OCI-LY1 (cell line): ENCODE measurements at regions not wholly inside any gene's neighbourhood (a gene's known extent, or its start where the extent isn't known, plus 50 kb on each side); places are given as distances from the start of the nearest gene placed in this dataset.

Experiments used
- H2AFZ ChIP-seq: fragments of 200-600 bp; sonication (generic), shearing (Covaris generic); 2 replicates; pipeline ENCODE4 v1.6.0; 2014; ENCODE audit warnings: antibody characterized with exemption, mild to moderate bottlenecking, low read length
- H3F3A ChIP-seq: fragments of 200-600 bp; sonication (generic), shearing (Covaris generic); 2 replicates; pipeline ENCODE4 v1.6.0; 2014; ENCODE audit warnings: mild to moderate bottlenecking, antibody characterized with exemption, low read length, moderate library complexity; ENCODE audit not compliant: insufficient read depth
- H3K27ac ChIP-seq: fragments of 200-600 bp; sonication (generic); 2 replicates; pipeline ENCODE4 v1.5.1; 2014; ENCODE audit warnings: low read length, mixed run types, mild to moderate bottlenecking, low read depth; ENCODE audit not compliant: poor library complexity, severe bottlenecking
- H3K27me3 ChIP-seq: fragments of 200-600 bp; sonication (generic); 2 replicates; pipeline ENCODE4 v1.6.0; 2014; ENCODE audit warnings: antibody characterized with exemption, mild to moderate bottlenecking, low read length, moderate library complexity; ENCODE audit not compliant: insufficient read depth
- H3K36me3 ChIP-seq: fragments of 200-600 bp; sonication (generic); 2 replicates; pipeline ENCODE4 v1.6.1; 2014; ENCODE audit warnings: mild to moderate bottlenecking, antibody characterized with exemption, low read length, moderate library complexity, mixed read lengths; ENCODE audit not compliant: insufficient read depth
- H3K4me1 ChIP-seq: fragments of 200-600 bp; sonication (generic); 2 replicates; pipeline ENCODE4 v1.5.1; 2014; ENCODE audit warnings: mild to moderate bottlenecking, low read length, moderate library complexity; ENCODE audit not compliant: insufficient read depth, severe bottlenecking
- H3K4me2 ChIP-seq: fragments of 200-600 bp; sonication (generic), shearing (Covaris generic); 2 replicates; pipeline ENCODE4 v1.6.1; 2014; ENCODE audit warnings: low read length
- H3K4me3 ChIP-seq: fragments of 200-600 bp; sonication (generic); 2 replicates; pipeline ENCODE4 v1.5.1; 2014; ENCODE audit warnings: low read length, low read depth, mild to moderate bottlenecking, mixed read lengths; ENCODE audit not compliant: poor library complexity, severe bottlenecking
- H3K79me2 ChIP-seq: fragments of 200-600 bp; shearing (Covaris generic); 2 replicates; pipeline ENCODE4 v1.6.1; 2016; ENCODE audit warnings: mixed run types, low read length, mixed read lengths; ENCODE audit not compliant: insufficient read depth
- H3K9ac ChIP-seq: fragments of 200-600 bp; sonication (generic), shearing (Covaris generic); 2 replicates; pipeline ENCODE4 v1.6.1; 2014; ENCODE audit warnings: mild to moderate bottlenecking, low read length, mixed read lengths
- H3K9me2 ChIP-seq: fragments of 200-600 bp; sonication (generic), shearing (Covaris generic); 2 replicates; pipeline ENCODE4 v1.6.1; 2014; ENCODE audit warnings: low read depth, mild to moderate bottlenecking, low read length, mixed read lengths
- H3K9me3 ChIP-seq: fragments of 200-600 bp; shearing (Covaris generic); 2 replicates; pipeline ENCODE4 v1.6.1; 2014; ENCODE audit warnings: low read length, mixed read lengths
- H4K20me1 ChIP-seq: fragments of 200-600 bp; sonication (generic), shearing (Covaris generic); 2 replicates; pipeline ENCODE4 v1.6.0; 2016; ENCODE audit warnings: mild to moderate bottlenecking, low read length; ENCODE audit not compliant: insufficient read depth
- CTCF ChIP-seq: fragments of 200-600 bp; sonication (generic), shearing (Covaris generic); IDR thresholded peaks from 2 replicates; pipeline ENCODE4 v1.5.1; 2017; ENCODE audit warnings: mild to moderate bottlenecking, antibody characterized with exemption, low read length, moderate library complexity, mixed read lengths
- EZH2 ChIP-seq: fragments of 200-600 bp; sonication (generic), shearing (Covaris generic); IDR thresholded peaks from 2 replicates; pipeline ENCODE4 v1.8.0; 2017; ENCODE audit warnings: borderline replicate concordance, mixed run types, mild to moderate bottlenecking, antibody characterized with exemption, low read length, moderate library complexity, mixed read lengths

GRCh38 chr10:16304311-16304710 lies 132.5 kb upstream of the PTER start:
- TF ChIP-seq CTCF (no peak), EZH2 (no peak)
- H3F3A ChIP-seq, result no peaks in the 10 kb centered on the region
- H4K20me1 ChIP-seq, result no peaks in the 10 kb centered on the region

GRCh38 chr10:16310440-16310839 lies 126.4 kb upstream of the PTER start:
- Histone ChIP-seq H3K4me1 (no peaks in the 10 kb centered on the region), H3K27me3 (no peaks in the 10 kb centered on the region), H3K4me3 (no peak overlapping the region), H3K79me2 (no peaks in the 10 kb centered on the region), H3K27ac (no peak overlapping the region), H3F3A (no peaks in the 10 kb centered on the region), H3K9me2 (no peaks in the 10 kb centered on the region), H2AFZ (no peak overlapping the region), H3K4me2 (no peak overlapping the region), H4K20me1 (no peaks in the 10 kb centered on the region), H3K9ac (no peak overlapping the region), H3K9me3 (no peaks in the 10 kb centered on the region), H3K36me3 (no peaks in the 10 kb centered on the region)
- TF ChIP-seq EZH2, result no peak
- no peak for TF ChIP-seq CTCF

More at GRCh38 chr10:16304311-16304710, 132.5 kb upstream of the PTER start:
- H3K4me2 ChIP-seq, result no peak overlapping the region
- H3K4me3 ChIP-seq, result no peak overlapping the region
- no peak overlapping the region for H3K9ac ChIP-seq
- H2AFZ ChIP-seq, result no peak overlapping the region
- no peaks in the 10 kb centered on the region for H3K79me2 ChIP-seq
- H3K4me1 ChIP-seq, result no peaks in the 10 kb centered on the region
- H3K27me3 ChIP-seq, result no peaks in the 10 kb centered on the region
- no peaks in the 10 kb centered on the region for H3K9me2 ChIP-seq
- H3K36me3 ChIP-seq, result no peaks in the 10 kb centered on the region
- H3K9me3 ChIP-seq, result no peaks in the 10 kb centered on the region
- no peak overlapping the region for H3K27ac ChIP-seq

- no peak for TF ChIP-seq EZH2
- TF ChIP-seq CTCF, result peak; percentile 35
- H3K9me3 ChIP-seq, result no peaks in the 10 kb centered on the region
- H3K4me2 ChIP-seq, result no peak overlapping the region
- no peak overlapping the region for H3K27ac ChIP-seq
- H3K79me2 ChIP-seq, result no peaks in the 10 kb centered on the region
- no peaks in the 10 kb centered on the region for H3K36me3 ChIP-seq
- no peaks in the 10 kb centered on the region for H3K27me3 ChIP-seq
- H3K9ac ChIP-seq, result no peak overlapping the region
- no peak overlapping the region for H2AFZ ChIP-seq
- no peaks in the 10 kb centered on the region for H3F3A ChIP-seq
- no peaks in the 10 kb centered on the region for H3K9me2 ChIP-seq
- no peaks in the 10 kb centered on the region for H4K20me1 ChIP-seq
- H3K4me1 ChIP-seq, result no peaks in the 10 kb centered on the region
- no peak overlapping the region for H3K4me3 ChIP-seq
These were observed 122.6 kb upstream of the PTER start for GRCh38 chr10:16314259-16314658.
